Peyer's patch (tissue), 4 donors: ENCODE measurements at regions not wholly inside any gene's neighbourhood (a gene's known extent, or its start where the extent isn't known, plus 50 kb on each side); places are given as distances from the start of the nearest gene placed in this dataset.

Experiments used
- DNase-seq, 3 donors: peaks; one replicate each; pipeline ENCODE4 v3.0.0-alpha.2; 2017 to 2019
- H3K27ac ChIP-seq, 4 donors: fragments of 200-600 bp; sonication (generic); one replicate each; pipeline ENCODE4 v1.5.1; 2016 to 2019
- H3K27me3 ChIP-seq, 2 donors: fragments of 200-600 bp; sonication (generic); one replicate each; pipeline ENCODE4 v1.5.1; 2019
- H3K36me3 ChIP-seq, 3 donors: fragments of 200-600 bp; sonication (generic); one replicate each; pipeline ENCODE4 v1.5.1; 2016 to 2019
- H3K4me1 ChIP-seq, 4 donors: fragments of 200-600 bp; sonication (generic); one replicate each; pipeline ENCODE4 v1.5.1; 2016 to 2019
- H3K4me3 ChIP-seq, 4 donors: fragments of 200-600 bp; sonication (generic); 1 replicate in 3 of 4; 2 replicates in 1 of 4; pipeline ENCODE4 v1.5.1; 2016 to 2019; ENCODE audit warnings: mild to moderate bottlenecking in 1 of 4
- H3K9me3 ChIP-seq, 4 donors: fragments of 200-600 bp; sonication (generic); one replicate each; pipeline ENCODE4 v1.5.1; 2016 to 2019; ENCODE audit warnings: mild to moderate bottlenecking in 1 of 4
- POLR2A ChIP-seq, 2 donors: fragments of 450-650 bp; IDR thresholded peaks; one replicate each; pipeline ENCODE4 v1.5.1; 2017; ENCODE audit warnings: antibody characterized with exemption in 2 of 2, mild to moderate bottlenecking in 2 of 2, moderate library complexity in 2 of 2
- TF ChIP-seq, protein P1 (sequence below), 6 experiments: fragments of 450-650 bp in 4 of 6; fragments of 200-600 bp in 2 of 6; sonication (generic) in 1 of 6; IDR thresholded peaks; one replicate each; pipeline ENCODE4 v1.5.1; 2017 to 2019; ENCODE audit warnings: antibody characterized with exemption in 6 of 6, mild to moderate bottlenecking in 3 of 6, moderate library complexity in 1 of 6

DNA sequence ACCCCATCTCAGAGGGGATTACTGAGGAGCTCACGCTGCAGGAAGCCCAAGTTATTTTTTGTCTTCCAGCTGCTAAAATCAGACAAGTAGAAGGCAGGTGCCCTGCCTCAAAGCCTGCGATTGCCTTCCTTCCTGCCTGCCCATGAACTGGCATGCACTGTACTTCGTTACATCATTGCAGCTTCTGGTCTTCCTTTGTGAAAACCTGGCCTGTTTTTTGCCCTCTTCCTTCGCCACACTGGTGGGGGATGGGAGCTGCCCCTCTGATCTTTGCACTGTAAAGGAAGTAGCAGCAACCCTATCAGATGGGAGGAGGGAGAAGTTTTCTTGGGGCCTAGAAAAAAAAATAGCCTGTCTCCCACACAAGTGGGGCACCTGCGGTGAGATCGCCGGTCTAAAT lies 1098.7 kb downstream of the BCL11B start:
- DNase-seq: peak in 2 of 3 donors; percentile 67 to 84
- TF ChIP-seq, protein P1, sequence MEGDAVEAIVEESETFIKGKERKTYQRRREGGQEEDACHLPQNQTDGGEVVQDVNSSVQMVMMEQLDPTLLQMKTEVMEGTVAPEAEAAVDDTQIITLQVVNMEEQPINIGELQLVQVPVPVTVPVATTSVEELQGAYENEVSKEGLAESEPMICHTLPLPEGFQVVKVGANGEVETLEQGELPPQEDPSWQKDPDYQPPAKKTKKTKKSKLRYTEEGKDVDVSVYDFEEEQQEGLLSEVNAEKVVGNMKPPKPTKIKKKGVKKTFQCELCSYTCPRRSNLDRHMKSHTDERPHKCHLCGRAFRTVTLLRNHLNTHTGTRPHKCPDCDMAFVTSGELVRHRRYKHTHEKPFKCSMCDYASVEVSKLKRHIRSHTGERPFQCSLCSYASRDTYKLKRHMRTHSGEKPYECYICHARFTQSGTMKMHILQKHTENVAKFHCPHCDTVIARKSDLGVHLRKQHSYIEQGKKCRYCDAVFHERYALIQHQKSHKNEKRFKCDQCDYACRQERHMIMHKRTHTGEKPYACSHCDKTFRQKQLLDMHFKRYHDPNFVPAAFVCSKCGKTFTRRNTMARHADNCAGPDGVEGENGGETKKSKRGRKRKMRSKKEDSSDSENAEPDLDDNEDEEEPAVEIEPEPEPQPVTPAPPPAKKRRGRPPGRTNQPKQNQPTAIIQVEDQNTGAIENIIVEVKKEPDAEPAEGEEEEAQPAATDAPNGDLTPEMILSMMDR (IDR thresholded peaks at IDR 0.05): no peak
- TF ChIP-seq POLR2A (IDR thresholded peaks at IDR 0.05): no peak
- Histone ChIP-seq H3K36me3 (no peaks in the 10 kb centered on the region), H3K4me3 (no peak overlapping the region), H3K4me1 (no peaks in the 10 kb centered on the region), H3K9me3 (no peaks in the 10 kb centered on the region), H3K27me3 (no peaks in the 10 kb centered on the region), H3K27ac (peak overlapping the region; percentile 16 to 63 (median 31))

DNA sequence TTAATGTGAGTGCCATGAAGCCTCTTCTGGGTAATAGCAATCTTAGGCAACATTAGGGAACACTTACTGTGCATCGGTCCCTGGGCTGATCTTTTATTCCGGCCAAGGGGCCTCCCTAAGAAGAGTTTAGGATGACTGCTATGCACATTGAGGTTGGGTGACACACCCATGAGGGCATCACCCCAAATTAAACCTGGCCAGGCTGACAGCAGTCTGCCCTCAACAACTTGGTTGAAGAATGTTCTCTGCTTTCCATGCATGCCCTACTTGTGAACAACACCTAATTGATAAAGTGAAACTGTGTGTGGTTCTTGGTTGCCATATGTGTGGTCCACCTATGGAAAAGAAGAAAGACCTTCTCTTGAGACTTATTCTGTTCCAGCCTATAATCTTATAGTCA lies 1098.0 kb downstream of the BCL11B start:
- no peak overlapping the region for H3K4me3 ChIP-seq
- no peaks in the 10 kb centered on the region for H3K27me3 ChIP-seq
- DNase-seq: no peak
- H3K4me1 ChIP-seq: no peaks in the 10 kb centered on the region
- no peaks in the 10 kb centered on the region for H3K9me3 ChIP-seq
- H3K27ac ChIP-seq: peak overlapping the region; percentile 16 to 61 (median 34)
- no peaks in the 10 kb centered on the region for H3K36me3 ChIP-seq
- no peak for TF ChIP-seq POLR2A (IDR thresholded peaks at IDR 0.05)
- TF ChIP-seq, protein P1 (IDR thresholded peaks at IDR 0.05): no peak

DNA sequence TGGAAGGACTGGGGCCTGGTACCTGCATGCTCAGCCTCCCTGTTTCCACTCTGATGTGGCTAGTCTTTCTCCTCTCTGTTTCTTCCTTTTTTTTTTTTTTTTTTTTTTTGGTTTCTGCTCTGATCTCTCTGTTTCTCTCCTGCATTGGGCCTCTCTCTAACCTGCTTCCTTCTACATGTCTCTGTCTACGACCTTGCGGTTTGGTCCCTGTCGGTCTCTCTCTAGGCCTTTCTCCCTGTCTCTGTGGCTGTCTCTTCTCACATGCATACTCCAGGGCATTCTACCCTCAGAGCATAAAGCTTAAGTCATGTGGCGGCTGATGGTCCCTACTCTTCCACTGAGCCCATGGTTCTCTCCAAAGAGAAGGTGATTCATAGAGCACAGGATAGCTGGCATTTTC lies 1096.6 kb downstream of the BCL11B start:
- TF ChIP-seq, protein P1 (IDR thresholded peaks at IDR 0.05): no peak
- no peak for TF ChIP-seq POLR2A (IDR thresholded peaks at IDR 0.05)
- no peak for DNase-seq
- H3K27ac ChIP-seq: peak overlapping the region in 2 of 4 donors; percentile 32 to 61
- no peaks in the 10 kb centered on the region for H3K27me3 ChIP-seq
- H3K36me3 ChIP-seq: no peaks in the 10 kb centered on the region
- no peaks in the 10 kb centered on the region for H3K4me1 ChIP-seq
- H3K4me3 ChIP-seq: no peak overlapping the region
- no peaks in the 10 kb centered on the region for H3K9me3 ChIP-seq

DNA sequence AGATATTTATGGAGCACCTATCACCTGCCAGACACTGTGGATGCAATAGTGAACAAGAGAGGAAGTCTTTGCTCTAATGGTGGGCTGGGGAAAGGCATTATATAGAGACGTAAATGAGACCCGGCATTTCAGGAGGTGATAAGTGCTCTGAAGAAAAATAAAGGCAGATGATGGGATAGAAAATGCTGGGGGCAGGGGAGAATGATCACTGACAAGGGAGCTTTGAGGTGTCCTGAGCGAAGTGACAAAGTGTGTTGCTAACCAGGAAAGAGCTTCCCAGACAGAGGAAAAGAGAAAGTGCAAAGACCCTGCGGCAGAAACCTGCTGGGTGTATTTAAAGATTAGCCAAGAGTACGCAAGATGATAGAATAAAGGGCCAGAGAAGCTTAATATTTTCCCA lies 1096.1 kb downstream of the BCL11B start:
- no peak for DNase-seq

DNA sequence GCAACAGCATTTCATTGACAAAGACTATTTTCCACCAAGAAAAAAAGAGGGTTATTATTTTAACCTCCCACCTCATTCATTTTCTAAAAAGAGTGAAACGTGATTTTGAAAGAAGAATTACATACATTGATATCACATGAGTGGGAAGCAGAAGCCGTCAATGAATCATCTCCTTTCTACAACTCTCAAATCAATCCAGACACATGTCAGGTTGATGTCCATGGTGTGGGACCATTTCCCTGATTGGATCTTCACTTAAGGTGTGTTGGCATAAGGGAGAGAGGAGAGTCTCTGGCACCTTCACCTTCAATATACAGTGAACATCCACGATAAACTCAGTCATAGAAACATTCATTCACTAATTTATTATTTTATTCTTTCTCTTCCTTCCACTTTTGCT lies 1095.1 kb downstream of the BCL11B start:
- H3K27me3 ChIP-seq: no peaks in the 10 kb centered on the region
- TF ChIP-seq POLR2A (IDR thresholded peaks at IDR 0.05): no peak
- TF ChIP-seq, protein P1 (IDR thresholded peaks at IDR 0.05): no peak
- H3K27ac ChIP-seq: no peak overlapping the region
- no peaks in the 10 kb centered on the region for H3K4me1 ChIP-seq
- no peaks in the 10 kb centered on the region for H3K36me3 ChIP-seq
- H3K9me3 ChIP-seq: no peaks in the 10 kb centered on the region
- DNase-seq: no peak
- H3K4me3 ChIP-seq: no peak overlapping the region

More for the DNA sequence above, 1096.1 kb downstream of the BCL11B start:
- H3K36me3 ChIP-seq: no peaks in the 10 kb centered on the region
- H3K9me3 ChIP-seq: no peaks in the 10 kb centered on the region
- H3K4me1 ChIP-seq: no peaks in the 10 kb centered on the region
- peak overlapping the region in 1 of 4 donors; percentile 46 for H3K27ac ChIP-seq
- no peaks in the 10 kb centered on the region for H3K27me3 ChIP-seq
- H3K4me3 ChIP-seq: no peak overlapping the region
- no peak for TF ChIP-seq POLR2A (IDR thresholded peaks at IDR 0.05)
- TF ChIP-seq, protein P1 (IDR thresholded peaks at IDR 0.05): no peak

DNA sequence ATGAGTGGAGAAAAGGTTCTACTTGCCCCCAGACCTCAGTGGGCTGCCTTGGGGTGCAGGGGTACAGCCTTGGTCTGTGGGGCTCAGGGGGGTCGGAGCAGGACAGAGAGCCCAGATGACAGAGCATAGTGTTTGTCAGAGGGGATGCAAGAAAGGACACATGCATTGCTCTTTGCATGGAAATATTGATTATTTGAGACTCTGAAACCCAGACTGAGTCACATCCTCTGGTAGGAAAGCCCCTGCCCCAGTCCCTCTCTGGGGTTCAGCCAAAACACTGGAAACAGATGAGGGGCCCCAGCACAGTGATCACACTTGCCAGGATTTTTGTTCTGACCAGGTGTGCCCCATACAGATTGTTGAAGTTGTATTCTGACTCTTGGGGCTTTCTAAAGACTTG lies 1094.4 kb downstream of the BCL11B start:
- no peak for DNase-seq
- no peak overlapping the region for H3K4me3 ChIP-seq
- H3K27ac ChIP-seq: no peak overlapping the region
- no peaks in the 10 kb centered on the region for H3K27me3 ChIP-seq
- H3K9me3 ChIP-seq: no peaks in the 10 kb centered on the region
- H3K36me3 ChIP-seq: no peaks in the 10 kb centered on the region
- TF ChIP-seq, protein P1 (IDR thresholded peaks at IDR 0.05): no peak
- TF ChIP-seq POLR2A (IDR thresholded peaks at IDR 0.05): no peak
- no peaks in the 10 kb centered on the region for H3K4me1 ChIP-seq
